Left cardiac atrium (tissue), 4 donors: ENCODE measurements at regions not wholly inside any gene's neighbourhood (a gene's known extent, or its start where the extent isn't known, plus 50 kb on each side); places are given as distances from the start of the nearest gene placed in this dataset.

Experiments
- ATAC-seq, 2 donors: fragments of 200-7000 bp; cut with Tn5 transposase; one replicate each; pipeline ENCODE4 v1.9.1; 2020; ENCODE audit warnings: mild to moderate bottlenecking in 2 of 2, moderate library complexity in 2 of 2
- DNase-seq: peaks from one replicate; pipeline ENCODE4 v3.0.0-alpha.2; 2020
- intact Hi-C, 2 donors: fragments of 100-400 bp; cut with DNase I; formaldehyde crosslinking; loops; one replicate each; pipeline versions ENCODE4 v1.14.1 to v1.15.1; 2022 to 2023
- donor health status: DM: no; HTN: yes; CAD: no.
- donor health status: DM: no; HTN: yes; CAD: no; lungs with severe emphysema.
- donor health status: DM: yes; HTN: yes; CAD: no.
- donor health status: Dilated cardiomyopathy.

- DNase-seq = no peak
- peak in 1 of 2 donors; percentile 44 for ATAC-seq
- intact Hi-C loops = no loop called here
Measured at GRCh38 chr12:90360300-90360699, 594.7 kb downstream of the CCER1 start.

GRCh38 chr12:90355711-90356355 is 599.1 kb downstream of the CCER1 start:
- peak in 1 of 2 donors; percentile 29 for ATAC-seq
- intact Hi-C loops = no loop called here
- DNase-seq = no peak

DNA sequence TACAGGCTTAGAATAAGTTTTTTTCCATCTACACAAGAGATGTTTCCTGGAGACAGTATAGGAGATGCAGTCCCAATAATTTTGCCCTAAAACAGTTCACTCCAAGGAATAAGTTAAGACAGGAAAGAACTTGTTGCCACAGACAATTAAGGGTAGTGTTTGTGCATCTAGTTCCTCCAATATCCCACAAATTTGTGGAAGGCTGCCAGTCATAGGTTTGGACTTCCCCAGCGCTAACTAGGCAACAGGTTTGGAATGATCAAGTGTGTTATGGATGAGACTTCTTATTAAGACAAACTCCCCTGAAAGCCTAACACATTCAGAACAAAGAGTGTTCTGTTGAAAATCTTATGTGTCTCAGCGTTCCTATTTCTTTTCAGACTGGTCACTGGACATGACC is 611.0 kb downstream of the CCER1 start:
- intact Hi-C loops = no loop called here
- DNase-seq (no peak), ATAC-seq (no peak)

- no peak for ATAC-seq
- no peak for DNase-seq
- intact Hi-C loops = no loop called here
Measured at GRCh38 chr12:90342081-90342480, 612.9 kb downstream of the CCER1 start.

- intact Hi-C loops = no loop called here
- no peak for DNase-seq
- ATAC-seq = no peak
Measured at GRCh38 chr12:90339837-90340236, 615.1 kb downstream of the CCER1 start.

DNA sequence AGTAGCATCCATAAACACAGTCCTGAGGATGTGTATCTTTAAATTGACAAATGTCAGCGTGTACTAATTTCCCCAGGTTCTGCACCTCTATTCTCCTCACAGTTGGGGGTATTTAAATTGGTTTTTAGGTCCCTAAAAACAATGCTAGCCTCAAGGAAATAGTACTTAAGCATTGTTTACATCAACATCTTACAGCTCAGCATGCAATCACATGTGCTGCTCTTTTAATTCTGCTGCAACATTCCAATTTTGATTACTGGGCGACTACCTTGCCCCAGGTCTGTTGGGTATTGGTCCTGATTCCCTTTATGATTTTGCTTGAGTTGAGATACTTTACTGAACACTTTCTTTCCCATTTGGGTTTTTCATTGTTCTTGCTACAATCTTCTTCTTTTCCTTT is 616.6 kb downstream of the CCER1 start:
- intact Hi-C loops = no loop called here
- no peak for DNase-seq
- ATAC-seq = no peak

GRCh38 chr12:90337018-90337417 is 618.0 kb downstream of the CCER1 start:
- DNase-seq (no peak), ATAC-seq (no peak)
- intact Hi-C loops = no loop called here

DNA sequence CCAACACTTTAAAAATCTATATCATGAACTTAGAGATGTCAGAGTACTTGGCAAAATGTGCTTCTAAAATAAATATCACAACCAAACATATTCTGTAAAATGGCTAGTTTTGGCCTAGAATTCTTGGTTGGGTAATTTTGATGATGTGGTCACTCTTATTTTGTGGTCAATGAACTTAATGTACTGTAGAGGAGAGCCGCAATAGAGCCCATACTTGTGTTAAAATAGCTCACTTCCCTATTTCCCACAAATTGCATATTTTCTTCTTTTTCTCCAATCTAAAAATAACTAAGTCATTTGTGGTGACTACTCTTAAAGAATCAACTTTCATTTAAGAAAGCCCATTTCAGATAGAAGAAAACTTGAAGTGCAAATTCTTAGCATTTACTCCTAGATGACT is 619.4 kb downstream of the CCER1 start:
- intact Hi-C loops = no loop called here
- ATAC-seq = no peak
- no peak for DNase-seq

DNA sequence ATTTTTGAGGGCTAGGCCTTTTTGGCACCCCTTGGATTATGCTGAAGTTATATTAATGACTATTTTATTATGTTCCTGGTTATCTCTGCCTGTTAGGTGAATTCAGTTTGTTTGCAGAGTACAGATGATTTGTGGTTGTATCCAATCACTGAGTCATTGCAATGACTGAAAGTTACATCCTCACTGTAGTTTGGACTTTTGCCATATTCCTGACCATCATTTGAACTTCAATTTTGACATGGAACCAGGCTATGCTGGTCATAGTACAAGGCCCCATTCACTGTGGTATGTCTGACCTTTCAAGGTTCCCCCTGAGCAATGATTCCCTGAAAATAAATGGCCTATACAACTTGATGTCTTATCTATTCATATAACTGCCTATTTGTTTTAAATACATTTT is 621.0 kb downstream of the CCER1 start:
- no peak for ATAC-seq
- intact Hi-C loops = no loop called here
- DNase-seq = no peak

DNA sequence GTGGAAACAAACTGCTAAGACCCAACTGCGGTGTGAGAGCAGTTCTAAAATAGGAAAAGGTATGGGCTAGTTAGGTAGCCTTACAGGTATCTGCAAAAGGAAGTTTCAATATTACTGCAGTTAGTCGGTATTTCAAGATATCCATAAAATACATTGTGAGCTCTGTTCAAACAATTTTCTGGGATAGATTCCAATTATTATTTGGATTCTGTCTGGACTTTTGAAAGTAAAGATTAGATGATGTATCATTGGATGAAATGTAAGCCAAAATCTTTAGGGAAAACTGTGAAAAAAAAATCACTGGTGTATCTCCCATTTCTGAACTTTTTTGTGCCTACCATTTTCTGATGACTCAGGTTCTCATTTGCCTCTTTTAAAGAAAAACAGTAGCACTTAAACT is 621.6 kb downstream of the CCER1 start:
- ATAC-seq (no peak), DNase-seq (no peak)
- intact Hi-C loops = no loop called here

DNA sequence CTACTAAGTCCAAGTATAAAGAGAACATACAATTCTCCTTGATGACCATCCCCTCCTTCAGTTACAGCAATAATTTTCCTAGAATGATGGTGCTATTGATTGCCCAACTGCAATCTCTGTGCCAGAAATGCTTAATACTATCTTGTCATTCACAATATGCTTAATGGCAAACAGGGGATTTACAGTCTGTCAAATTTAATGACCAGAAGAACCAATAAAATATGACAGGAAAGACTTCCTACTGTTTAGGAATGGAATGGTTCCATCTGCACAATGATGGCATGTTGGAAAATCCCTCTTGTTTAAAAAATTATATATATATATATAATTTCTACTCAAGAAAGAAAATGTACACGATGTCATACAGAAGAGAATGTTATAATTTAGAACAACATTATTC is 623.2 kb downstream of the CCER1 start:
- ATAC-seq (no peak), DNase-seq (no peak)
- intact Hi-C loops = no loop called here

GRCh38 chr12:90331262-90331661 is 622.6 kb upstream of the ATP2B1 start:
- DNase-seq = peak; percentile 16
- intact Hi-C loops = no loop called here
- no peak for ATAC-seq

DNA sequence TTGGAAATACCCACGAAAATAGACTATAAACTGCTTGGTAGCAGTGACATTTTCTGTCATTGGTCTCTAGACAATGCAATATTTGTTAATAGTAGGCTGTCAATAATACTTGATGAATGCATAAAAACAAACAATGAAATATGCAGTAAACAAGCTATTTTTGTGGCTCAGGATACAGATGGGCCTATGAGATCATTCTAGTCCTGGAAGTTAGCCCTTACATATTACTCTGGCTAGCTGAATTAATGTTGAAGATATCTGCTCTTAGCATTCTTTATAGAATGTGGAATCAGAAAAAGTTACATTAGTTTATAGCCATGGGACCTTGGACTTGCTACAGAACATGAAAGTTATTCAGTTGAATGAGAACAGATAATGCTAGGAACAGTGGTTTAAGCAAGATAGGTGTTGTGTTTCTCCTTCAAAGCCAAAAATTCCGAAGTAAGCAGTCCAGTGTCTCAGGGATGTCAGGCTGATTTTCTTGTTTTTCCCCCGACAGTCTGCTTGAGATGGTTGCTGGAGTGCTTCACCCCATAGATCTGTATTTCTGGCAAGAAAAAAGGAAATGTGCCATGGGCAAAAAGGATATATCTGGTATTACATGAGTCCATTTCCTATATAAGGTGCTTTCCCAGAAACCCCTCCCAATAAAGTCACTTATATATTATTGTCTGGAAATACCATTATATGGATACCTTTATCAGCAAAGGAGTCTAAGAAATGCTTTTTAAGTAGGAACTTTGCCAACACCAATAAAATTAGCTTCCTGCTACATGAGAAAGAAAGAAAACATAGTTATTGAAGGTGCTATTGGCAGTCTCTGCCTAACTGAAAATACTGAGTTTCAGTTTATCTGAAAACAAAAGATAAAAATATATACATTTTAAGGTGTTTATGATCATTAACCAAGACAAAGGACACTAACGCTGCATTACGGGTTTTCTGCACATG is 619.4 kb upstream of the ATP2B1 start:
- intact Hi-C loops = no loop called here
- DNase-seq (no peak), ATAC-seq (no peak)

- ATAC-seq (no peak), DNase-seq (no peak)
- intact Hi-C loops = no loop called here
Measured at GRCh38 chr12:90323217-90323616, 614.6 kb upstream of the ATP2B1 start.

GRCh38 chr12:90322006-90322405 is 613.4 kb upstream of the ATP2B1 start:
- no peak for ATAC-seq
- no peak for DNase-seq
- intact Hi-C loops = no loop called here

DNA sequence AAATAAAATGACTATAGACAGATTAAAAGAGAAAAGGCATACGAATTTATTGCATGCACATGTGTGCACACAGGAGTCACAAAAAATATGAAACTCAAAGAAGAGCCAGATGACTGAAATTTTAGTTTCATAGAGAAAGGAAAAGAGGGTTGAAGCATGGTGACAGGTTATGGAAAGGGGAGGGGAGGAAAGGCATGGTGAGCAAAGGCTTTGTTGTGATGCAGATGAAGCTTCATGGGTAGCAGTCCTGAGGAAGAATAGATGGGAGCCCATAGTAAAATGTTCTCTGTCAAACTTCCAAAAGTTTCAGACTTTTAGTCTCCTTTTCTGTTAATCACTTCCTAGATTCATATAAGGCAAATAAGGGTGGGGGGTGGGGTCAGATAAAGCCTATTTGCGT is 612.7 kb upstream of the ATP2B1 start:
- intact Hi-C loops = no loop called here
- no peak for DNase-seq
- ATAC-seq = no peak

DNA sequence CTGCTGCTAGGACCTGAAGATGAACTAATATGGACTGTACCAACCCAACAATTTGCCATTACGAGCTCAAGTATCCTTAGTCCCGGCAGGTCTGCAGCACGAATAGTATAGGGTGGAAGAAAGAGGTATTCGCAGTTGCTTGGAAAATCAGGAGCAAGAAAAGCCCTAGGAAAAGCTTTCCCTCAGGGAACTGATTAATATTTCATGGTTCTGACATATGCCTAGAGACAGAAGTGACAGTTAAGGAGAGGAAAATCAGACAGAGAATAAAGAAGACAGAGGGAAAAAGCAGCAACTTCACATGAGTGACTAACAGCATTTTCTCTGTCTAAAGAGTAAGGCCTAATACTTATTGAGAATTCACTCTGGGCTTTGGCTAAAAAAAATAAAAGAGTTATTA is 602.9 kb upstream of the ATP2B1 start:
- ATAC-seq = no peak
- intact Hi-C loops = no loop called here
- DNase-seq = no peak

DNA sequence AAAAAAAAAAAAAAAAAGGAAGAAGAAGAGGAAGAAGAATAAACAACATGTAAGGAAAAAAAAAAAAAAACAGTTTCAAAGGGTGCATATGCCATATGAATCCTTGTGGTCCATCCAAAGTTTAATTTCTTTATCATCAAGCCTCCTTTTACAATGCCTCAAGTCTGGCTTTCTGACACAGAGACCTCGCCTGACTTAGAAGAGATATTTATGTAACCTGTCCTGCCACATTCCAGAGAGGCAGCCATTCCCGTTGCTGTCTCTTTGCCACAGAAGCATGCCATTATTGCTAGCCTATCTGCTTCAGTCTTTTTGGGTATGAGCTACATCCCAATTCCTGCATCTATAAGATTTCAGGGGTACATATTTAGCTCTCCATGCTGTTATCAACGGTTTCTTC is 596.7 kb upstream of the ATP2B1 start:
- no peak for ATAC-seq
- intact Hi-C loops = no loop called here
- DNase-seq = no peak

DNA sequence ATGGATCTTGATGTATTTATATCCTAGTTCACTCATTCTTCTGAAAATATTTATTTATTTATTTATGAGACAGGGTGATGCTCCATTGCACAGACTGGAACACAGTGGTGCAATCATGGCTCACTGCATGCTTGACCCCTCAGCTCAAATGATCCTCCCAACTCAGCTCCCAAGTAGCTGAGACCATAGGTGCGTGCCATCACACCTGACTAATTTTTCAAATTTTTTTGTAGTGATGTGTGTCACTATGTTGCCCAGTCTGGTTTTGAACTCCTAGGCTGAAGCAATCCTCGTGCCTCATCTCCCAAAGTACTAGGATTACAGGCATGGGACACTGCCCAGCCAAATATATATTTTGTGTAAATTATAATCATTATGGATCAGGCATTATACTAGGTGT is 595.6 kb upstream of the ATP2B1 start:
- DNase-seq (no peak), ATAC-seq (no peak)
- intact Hi-C loops = no loop called here

DNA sequence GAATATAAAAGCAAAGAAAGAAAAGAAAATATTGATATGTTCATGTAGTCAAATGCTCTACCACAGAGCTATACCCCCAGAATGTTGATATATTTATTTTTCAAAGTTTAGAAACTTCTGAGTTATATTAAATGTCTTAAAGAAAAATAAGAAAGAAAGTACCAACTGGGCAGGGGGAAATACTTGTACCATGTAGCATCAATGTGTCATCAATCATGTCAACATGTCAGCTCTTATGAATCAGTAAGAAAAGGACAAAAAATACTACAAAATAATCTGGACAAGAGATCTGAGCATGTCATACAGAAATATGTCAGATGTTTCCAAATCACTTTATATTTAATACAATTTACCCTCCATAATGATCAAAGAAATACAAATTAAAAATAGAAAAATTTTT is 595.1 kb upstream of the ATP2B1 start:
- no peak for DNase-seq
- ATAC-seq = no peak
- intact Hi-C loops = no loop called here

GRCh38 chr12:90301561-90302133 is 593.0 kb upstream of the ATP2B1 start:
- ATAC-seq (no peak), DNase-seq (no peak)
- intact Hi-C loops = no loop called here
